Heart left ventricle (tissue), 13 donors: ENCODE measurements at regions not wholly inside any gene's neighbourhood (a gene's known extent, or its start where the extent isn't known, plus 50 kb on each side); places are given as distances from the start of the nearest gene placed in this dataset.

ENCODE experiments used
- POLR2A ChIP-seq, 2 donors: fragments of 450-650 bp; IDR thresholded peaks; one replicate each; pipeline ENCODE4 v1.6.1; 2017; ENCODE audit warnings: antibody characterized with exemption in 2 of 2, mild to moderate bottlenecking in 2 of 2, moderate library complexity in 2 of 2
- TF ChIP-seq, protein P1 (sequence below), 12 donors: fragments of 200-600 bp; sonication (generic) in 4 of 12; IDR thresholded peaks; one replicate each; pipeline versions ENCODE4 v1.5.0 to v1.8.0; 2018 to 2022; ENCODE audit warnings: antibody characterized with exemption in 12 of 12, mild to moderate bottlenecking in 5 of 12
- donor health status: ischemic (EF 13 %, LVEDD 7.1; RV severe dilation, severe dysfunction).
- donor health status: DM: no; HTN: yes; CAD: no.
- donor health status: DM: no; HTN: no; CAD: no.
- donor health status: ischemic (EF 25% LVEDD 6.9; RV normal size, moderate dysfunction).
- donor health status: ischemic (EF 25% LVEDD 5.7; RV mildly dilated, moderate dysfunction).
- donor health status: ischemic (EF 35%, LVEDD 5.7; RV mildly dilated, moderate dysfunction).
- donor health status: nonischemic (EF 11% LVEDD 7.7; RV severe dilation, severe dysfunction).
- donor health status: DM: yes; HTN: yes; CAD: no.
- donor health status: PGD.
- donor health status: ischemic (EF 29% LVEDD 5.4; RV normal size, mild dysfunction).
- donor health status: nonischemic (EF 23%, LVEDD 6.1; RV moderate dilation, normal function).

DNA sequence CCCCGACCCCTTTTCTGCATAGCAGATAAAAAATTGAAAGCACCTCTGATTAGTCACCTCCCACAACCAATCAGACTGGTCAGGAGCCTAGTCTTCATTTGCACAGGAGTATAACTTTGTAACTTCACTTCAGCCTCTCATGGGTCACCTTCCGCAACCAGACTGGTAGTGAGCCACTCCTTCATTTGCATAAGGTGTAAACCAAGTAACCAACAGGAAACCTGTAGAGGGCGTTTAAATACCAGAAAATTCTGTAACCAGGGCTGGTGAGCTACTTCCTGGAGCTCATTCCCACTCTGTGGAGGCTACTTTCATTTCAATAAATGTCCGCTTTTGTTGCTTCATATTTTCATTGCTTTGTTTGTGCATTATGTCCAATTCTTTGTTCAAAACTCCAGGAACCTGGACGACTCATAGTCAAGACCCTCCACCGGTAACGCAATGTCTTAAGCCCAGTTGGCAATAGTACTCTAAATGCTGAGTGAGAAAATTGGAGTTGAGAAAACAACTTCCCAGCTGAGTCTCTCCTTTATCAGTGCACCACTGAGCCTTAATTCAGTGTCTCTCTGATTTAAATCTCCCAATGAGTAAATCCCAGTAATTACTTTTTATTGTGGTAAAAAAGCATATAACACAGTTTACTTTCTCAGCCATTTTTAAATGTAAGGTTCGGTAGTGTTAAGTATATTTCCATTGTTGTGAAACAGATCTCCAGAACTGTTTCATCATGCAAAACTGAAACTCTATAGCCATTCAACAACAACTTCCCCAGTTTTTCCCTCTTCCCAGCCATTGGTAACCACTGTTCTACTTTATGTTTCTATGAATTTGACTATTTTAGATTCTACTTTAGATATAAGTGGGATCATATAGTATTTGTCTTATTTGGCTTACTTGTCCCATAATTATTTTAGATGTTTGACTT is 392.7 kb upstream of the SLC8A1 start:
- TF ChIP-seq, protein P1, sequence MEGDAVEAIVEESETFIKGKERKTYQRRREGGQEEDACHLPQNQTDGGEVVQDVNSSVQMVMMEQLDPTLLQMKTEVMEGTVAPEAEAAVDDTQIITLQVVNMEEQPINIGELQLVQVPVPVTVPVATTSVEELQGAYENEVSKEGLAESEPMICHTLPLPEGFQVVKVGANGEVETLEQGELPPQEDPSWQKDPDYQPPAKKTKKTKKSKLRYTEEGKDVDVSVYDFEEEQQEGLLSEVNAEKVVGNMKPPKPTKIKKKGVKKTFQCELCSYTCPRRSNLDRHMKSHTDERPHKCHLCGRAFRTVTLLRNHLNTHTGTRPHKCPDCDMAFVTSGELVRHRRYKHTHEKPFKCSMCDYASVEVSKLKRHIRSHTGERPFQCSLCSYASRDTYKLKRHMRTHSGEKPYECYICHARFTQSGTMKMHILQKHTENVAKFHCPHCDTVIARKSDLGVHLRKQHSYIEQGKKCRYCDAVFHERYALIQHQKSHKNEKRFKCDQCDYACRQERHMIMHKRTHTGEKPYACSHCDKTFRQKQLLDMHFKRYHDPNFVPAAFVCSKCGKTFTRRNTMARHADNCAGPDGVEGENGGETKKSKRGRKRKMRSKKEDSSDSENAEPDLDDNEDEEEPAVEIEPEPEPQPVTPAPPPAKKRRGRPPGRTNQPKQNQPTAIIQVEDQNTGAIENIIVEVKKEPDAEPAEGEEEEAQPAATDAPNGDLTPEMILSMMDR (IDR thresholded peaks at IDR 0.05) = no peak
- no peak for TF ChIP-seq POLR2A (IDR thresholded peaks at IDR 0.05)
